ENCODE measurements at regions not wholly inside any gene's neighbourhood (a gene's known extent, or its start where the extent isn't known, plus 50 kb on each side); places are given as distances from the start of the nearest gene placed in this dataset.

DNA sequence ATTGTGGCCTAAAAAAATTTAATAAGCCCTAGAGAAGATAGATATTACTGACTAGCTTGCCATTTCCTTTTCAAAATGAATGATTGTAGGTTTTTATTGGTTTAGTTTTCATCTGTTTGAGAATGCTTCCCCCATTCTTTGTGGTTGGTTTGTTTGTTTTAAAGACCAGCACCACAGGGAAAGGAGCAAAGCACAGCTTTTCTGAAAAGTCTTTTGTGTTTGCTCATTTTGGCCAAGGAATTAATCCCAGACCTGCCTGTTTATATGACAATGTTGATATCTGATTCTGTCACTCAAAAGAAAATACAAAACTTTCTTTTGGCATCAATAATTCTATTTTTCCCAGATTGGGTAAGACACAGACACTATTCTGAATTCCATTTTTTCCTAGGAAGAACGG is 312.5 kb upstream of the FLRT2 start:
- ATAC-seq (no peak), DNase-seq (no peak)
- intact Hi-C loops (cut with DNase I), result no loop called here

DNA sequence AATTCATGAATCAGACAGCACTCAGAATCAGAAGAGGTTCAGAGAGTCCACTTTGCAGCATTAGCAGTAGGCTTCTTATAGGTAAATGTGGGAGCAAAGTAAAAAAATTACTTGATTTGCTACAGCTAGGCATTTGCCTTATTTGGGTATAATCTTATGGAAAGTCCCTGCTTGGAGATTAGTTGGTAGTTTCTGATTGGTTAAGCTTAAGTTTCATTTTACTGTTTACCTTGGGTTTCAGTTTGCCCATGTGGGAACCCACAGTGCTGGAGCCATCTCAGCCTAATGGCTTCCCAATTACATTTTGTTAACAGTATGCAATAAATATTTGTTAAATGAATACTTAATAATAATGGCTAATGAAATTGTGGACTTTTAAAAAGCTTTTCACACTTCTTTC is 311.0 kb upstream of the FLRT2 start:
- DNase-seq (no peak), ATAC-seq (no peak)
- intact Hi-C loops (cut with DNase I), result no loop called here

DNA sequence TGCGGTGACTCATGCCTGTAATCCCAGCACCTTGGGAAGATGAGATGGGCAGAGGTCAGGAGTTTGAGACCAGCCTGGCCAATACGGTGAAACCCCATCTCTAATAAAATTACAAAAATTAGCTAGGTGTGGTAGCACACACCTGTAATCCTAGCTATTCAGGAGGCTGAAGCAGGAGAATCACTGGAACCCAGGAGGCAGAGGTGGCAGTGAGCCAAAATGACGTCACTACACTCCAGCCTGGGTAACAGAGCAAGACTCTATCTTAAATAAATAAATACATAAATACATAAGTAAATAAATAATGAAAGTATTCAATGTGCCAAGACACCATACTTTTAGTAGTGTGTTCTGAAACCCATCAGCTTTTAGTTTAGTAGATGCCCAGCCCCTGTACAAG is 308.1 kb upstream of the FLRT2 start:
- ATAC-seq (no peak), DNase-seq (no peak)
- intact Hi-C loops (cut with DNase I), result no loop called here

DNA sequence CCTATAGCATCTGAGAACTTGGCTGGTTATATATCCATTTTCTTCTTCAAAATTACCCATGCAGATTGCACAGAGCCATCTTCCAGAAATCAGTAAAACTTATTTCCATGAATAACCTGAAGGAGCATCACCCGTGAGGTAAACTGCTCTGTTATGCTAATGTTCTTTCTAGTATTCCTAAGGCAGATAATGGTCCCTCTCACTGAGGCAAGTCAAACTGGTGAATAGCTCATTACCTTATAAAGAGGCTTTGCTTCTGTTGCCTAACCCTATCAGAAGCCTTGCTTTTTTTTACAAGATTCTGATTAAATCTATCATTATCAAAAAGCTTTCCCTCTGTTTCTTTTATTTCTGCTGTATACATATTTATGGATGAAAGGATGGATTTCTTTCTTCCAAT is 307.6 kb upstream of the FLRT2 start:
- intact Hi-C loops (cut with DNase I), result no loop called here
- ATAC-seq (no peak), DNase-seq (no peak)

DNA sequence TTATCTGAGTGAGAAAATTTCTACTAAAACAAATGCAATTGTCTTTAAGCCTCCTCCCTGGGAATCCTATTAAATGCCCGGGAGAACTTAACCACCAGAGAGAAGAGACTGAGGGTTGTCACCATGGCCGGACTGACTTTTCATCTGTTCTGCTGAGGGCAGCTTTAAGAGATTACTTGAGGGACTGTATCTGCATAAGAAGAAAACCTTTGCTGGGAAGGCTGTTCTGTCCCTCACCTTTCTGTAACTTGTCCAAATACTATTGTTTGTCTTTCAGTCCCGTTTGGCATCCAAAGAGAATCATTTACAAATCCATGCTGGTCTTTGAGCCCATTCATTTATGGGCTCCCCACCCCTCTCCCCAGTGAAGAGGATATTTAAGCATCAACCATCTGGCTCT is 306.3 kb upstream of the FLRT2 start:
- no peak for ATAC-seq
- intact Hi-C loops (cut with DNase I), result no loop called here
- DNase-seq, result no peak

DNA sequence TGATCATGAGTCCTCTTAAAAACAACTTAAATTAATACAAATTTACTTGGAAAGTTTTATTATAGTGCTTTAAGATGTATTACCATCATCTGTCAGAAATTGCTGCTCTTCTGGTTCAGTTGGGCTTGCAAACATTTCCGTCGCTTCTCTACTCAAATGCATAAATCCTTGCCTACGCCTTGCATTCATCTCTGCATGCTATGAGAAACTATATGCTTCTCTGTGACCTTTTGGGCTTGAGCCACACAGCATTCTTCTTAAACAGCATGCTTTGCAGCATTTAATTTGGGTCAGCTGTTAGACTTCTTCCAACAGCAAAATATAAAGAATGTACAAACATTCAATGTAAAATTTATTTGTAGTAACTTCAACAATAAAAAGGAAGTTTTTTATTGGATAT is 305.7 kb upstream of the FLRT2 start:
- DNase-seq, result no peak
- ATAC-seq, result no peak
- intact Hi-C loops (cut with DNase I), result no loop called here

DNA sequence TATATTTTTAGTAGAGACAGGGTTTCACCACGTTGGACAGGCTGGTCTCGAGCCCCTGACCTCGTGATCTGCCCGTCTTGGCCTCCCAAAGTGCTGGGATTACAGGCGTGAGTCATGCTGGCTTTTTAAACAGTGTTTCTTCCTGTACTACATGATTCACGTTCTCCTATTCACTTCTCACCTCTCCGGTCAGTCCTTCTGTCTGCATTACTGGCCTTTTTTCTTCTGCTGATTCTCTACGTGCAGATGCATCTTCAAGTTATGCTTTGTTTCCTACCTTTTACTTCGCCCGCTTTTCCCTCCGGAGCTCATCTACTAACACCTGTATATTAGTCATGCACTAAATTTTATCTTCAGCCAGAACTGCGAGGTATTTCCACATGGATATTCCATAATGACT is 296.2 kb upstream of the FLRT2 start:
- DNase-seq (no peak), ATAC-seq (peak in 1 of 2 donors; percentile 88)
- intact Hi-C loops (cut with DNase I), result no loop called here

DNA sequence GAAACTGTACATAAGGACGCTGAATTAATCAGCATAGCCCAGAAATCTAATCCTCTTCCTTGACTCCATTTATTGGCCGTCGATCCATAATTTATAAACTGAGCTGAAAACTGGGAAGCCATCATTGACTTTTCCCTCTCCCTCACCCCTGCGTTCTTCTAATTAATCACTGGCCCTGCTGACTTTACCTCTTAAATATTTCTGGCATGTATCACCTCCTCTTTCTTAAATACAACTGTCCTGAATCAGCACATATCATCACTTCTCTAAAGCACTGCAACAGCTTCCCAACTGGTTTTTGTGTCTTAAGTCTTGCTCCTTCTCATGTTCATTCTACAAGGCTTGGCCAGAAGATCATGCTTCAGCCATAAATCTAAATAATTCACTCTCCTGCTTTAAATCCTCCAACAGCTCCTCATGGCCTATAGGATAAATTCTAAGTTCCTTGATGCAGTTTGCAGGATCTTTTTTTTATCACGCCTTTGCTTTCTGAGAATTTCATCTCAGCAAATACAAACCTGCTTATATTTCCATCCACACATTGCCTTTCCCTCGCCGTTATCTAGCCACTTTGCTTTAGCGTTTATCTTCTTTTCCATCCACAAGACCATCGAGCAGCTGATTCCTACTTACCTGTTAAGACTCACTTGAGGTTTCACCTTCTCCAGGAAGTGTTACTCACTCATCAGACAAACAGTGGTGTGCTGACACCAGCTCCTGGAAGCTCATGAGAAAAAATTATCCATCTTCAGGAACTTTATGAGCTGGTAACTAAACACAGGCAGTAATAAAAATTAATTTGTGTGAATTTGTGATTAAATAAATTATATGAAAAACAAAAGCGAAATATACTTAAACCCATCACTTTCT is 295.6 kb upstream of the FLRT2 start:
- intact Hi-C loops (cut with DNase I), result no loop called here
- ATAC-seq (peak in 1 of 2 donors; percentile 90), DNase-seq (no peak)

DNA sequence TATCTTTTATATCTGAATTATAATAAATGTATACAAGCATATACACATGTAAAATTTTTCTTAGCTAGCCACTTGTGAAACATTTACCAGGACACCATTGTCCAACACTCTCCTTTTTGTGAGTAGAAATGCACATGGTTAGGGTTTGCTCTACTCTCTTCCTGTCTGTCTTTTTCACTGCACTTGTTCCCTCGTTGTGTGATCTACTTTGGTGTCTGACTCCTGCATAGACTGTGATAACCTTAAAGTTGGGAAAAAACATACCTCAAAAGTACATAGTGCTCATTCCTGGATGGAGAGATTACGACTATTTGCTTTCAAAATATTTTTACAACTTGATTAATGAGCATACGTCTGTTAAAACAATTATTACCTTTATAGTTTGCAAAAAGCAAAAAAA is 294.1 kb upstream of the FLRT2 start:
- intact Hi-C loops (cut with DNase I), result no loop called here
- no peak for ATAC-seq
- DNase-seq, result no peak

DNA sequence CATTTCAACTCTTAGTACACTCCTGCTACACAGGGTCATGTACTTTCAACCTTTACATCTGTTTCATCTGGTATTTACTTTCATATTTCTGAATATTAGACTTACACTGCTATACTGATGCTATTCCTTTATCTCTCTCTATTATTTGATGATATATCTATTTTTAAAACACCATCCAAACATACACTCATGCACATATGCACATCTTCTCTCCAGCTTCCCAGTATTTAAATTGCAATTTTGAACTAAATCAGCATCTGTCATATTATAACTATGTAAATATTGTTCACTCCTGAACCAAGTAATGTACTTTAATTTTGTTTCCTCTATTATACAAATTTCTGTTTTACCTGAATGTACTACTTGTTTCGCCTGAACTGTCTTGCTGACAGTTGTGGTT is 293.6 kb upstream of the FLRT2 start:
- no peak for DNase-seq
- no peak for ATAC-seq
- intact Hi-C loops (cut with DNase I), result no loop called here

DNA sequence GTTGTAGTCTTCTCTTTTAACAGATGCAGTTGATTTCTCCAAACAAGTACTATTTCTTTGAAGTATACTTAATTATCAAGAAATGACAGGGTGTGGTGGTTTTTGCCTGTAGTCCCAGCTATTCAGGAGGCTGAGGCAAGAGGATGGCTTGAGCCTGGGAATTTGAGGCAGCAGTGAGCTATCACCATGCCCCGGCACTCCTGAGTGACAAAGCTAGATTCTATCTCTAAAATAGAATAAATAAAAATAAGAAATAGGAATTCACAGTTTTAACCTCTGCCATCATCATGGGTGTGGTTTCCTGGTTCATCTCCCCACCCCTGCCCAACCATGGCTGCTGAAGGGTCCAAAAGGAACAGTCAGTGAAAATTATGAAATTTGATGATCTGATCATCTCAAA is 290.2 kb upstream of the FLRT2 start:
- intact Hi-C loops (cut with DNase I), result no loop called here
- no peak for ATAC-seq
- no peak for DNase-seq

DNA sequence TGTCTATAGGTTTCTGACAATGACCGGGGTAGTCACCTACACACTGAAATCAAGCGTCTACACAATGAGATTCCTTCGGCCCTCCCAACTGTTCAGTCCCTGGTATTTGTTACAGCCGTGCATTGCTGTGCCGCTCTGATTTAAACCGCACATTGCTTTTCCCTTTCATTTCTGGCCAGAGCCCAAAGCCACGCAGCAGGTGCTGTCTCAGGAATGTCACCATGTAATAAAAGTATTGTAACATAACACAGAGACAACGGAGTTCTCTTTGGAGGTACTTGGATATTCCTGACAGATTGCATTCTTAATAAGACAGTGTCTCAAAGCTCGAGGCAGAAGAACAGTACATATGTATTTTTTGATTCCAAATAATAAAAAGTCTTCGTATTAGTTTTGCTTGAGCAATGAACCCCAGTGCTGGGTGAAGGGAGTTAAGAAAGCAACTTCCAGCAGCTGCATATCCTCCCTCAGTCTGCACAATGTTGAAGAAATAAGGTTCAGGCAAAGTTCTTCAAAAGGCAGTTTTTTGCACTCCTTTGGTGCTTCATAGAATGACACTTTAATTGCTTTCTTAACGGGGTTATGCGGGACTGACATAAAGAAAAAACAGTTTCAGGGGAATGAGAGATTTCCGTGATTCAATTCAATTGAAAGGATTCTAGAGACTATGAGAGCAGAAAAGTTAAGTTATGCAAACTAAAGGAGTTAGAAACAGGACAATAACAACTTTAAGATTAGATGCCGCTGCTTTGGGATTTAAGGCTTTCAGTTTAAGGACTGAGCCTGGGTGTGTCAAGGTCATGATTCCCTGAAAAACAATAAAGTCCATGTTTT is 288.7 kb upstream of the FLRT2 start:
- ATAC-seq (peak in 1 of 2 donors; percentile 29), DNase-seq (no peak)
- intact Hi-C loops (cut with DNase I), result no loop called here

DNA sequence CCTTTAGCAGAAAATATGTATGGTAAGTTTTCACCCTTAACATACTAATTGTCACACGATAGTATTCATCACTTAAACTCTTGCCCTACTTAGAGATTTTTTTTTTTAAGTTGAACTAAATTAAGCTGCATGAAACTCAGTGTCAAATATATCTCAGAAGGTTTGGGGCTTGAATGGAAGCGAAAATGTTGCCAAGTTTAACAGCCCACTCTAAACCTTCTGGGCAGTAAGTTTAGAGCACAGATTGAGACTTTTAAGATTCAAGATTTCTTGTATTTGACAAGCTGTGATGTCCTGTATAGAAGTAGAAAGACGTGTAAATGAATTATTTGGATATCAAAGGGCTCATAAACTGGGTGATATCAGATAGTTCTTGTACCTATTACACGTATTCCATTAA is 287.3 kb upstream of the FLRT2 start:
- intact Hi-C loops (cut with DNase I), result no loop called here
- DNase-seq (no peak), ATAC-seq (no peak)

DNA sequence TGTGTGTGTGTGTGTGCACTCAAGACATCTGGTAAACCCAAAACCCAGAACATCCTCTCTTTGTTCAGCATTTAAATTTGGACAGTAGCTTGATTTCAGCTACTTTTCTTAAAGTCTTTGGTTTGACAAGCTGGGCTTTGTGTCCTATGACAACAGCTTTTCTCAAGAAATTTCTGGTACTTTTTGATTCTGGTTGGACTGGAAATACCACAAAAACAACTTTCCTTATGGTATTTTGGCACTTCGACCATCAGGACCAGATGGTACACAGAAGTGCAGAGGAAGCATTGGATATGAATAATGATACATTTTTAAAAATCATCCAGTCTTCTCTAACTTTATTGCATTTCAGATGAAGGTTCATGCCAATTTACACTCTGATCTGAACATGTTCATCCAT is 286.6 kb upstream of the FLRT2 start:
- intact Hi-C loops (cut with DNase I), result no loop called here
- DNase-seq (no peak), ATAC-seq (no peak)

DNA sequence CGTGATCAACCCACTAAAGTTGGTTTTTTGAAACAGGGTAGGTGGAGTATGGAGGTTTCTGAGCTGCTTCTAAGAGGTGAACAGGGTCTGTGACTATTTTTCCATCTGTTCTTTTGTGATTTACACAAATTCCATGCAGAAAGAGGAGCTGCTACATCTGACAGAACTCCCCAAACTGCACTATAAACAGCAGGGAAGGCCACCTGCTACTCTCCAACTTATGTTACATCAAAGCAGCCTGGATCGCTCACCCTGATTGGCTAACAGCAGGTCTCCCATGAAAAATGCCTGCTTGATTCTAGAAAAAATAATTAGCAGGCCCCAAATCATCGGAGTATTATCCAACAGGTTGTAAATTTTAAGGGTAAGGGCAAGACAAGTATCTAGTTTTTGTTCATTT is 282.9 kb upstream of the FLRT2 start:
- no peak for ATAC-seq
- DNase-seq, result no peak
- intact Hi-C loops (cut with DNase I), result no loop called here

DNA sequence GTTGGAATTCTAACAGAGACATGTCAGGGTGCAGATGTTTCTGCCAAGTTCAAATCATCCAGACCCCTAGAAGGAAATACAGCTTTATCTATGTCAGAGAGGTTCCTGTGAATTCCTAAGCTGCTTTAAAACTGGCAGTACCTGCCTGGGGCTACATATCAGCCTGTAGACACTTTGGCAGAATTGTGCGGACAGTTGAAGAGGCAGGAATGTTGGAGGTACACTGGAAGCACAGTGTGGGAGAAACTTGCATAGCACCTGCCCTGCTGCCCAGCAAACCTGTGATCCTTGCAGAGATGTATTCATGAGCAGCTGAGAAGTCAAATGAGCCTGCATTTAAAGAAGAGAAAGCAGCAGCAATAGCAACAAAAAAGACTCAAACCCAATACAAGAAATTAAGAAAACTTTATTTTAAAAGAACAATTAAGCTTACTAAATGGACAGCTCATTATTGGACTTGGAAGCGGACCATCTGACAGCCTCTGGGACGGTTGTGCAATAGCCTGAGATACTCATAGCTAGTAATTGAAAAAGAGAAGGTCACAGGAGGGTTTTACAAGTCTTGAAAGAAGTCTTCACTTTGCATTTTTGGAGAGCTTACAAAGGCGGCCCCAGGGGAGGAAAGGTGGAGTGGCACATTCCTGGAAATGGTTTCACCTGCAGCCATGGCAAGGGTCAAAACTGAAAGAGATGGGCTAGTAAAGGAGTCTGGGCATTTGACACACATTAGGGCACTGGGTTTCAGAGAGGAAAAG is 280.9 kb upstream of the FLRT2 start:
- no peak for DNase-seq
- intact Hi-C loops (cut with DNase I), result no loop called here
- peak in 1 of 2 donors; percentile 81 for ATAC-seq

DNA sequence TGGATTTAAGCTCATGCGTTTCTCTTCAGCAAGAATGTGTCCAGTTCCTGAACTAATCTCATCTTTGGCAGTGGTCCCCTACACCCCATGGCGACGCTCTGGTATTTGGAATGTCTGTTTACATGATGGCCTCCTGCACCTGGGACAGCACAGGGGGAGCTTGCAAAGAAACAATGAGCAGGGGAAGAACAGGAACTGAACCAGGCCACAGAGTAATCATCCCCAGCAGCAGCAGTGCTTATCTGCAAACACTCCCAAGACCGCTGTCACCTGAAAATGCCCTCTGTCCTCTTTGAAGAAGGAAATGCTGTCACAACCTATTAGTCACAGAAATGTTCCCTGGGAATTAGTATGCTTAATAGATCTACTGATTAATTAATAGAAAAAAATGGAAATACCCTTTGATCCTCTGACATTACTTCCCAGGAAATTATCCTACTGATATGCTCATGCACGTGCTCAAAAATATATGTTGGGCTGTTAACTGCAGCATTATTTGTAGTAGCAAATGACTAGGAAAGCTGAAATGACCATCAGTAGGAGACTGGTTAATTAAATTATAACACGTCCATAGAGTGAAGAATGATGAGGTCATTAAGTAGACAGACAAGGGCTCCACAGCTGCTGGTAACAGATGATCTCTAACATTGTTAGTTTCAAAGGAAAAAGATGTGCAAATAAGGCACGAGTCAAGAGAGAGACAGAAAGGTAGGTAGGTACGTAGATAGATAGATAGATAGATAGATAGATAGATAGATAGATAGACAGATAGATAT is 279.3 kb upstream of the FLRT2 start:
- intact Hi-C loops (cut with DNase I), result no loop called here
- DNase-seq (no peak), ATAC-seq (no peak)

DNA sequence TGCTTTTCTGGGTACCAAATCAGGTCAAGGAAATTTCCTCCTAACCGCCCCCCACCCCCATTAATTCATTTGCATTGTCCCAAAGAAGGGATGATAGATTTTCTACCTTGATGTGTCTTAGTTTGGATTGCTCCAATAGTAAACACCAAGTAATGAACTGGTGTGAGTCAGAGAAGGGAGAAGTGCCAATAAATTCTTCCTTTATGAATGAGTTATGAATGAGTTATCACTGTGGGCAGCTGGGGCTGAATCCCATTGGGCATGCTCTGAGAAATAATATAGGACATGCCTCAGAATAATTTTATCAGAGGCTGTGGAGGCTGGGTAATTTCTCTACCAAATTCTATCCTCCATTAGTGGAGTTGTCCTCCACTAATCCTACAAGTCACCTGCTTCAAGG is 277.9 kb upstream of the FLRT2 start:
- DNase-seq, result no peak
- ATAC-seq, result peak in 1 of 2 donors; percentile 83
- intact Hi-C loops (cut with DNase I), result no loop called here

DNA sequence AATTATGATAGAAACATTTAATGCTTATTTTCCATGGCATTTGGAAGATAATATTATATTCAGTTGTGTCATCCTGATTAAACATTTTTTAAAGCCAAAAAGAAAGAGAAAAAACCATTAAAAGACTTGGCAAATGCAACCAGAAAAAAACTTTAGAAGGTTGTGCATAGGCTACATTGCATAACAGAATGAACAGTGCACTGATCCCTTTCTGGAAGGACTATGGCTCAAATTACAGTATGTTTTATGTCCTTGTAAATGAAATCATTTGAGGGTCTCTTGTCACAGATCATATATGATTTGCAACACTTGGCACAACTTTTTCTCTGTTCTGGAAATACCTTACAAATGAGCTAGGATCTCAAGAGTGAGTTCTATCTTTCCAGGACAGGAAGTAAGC is 275.2 kb upstream of the FLRT2 start:
- ATAC-seq (no peak), DNase-seq (no peak)
- intact Hi-C loops (cut with DNase I), result no loop called here

Data from left cardiac atrium (tissue), 4 donors.